ENCODE measurements at regions not wholly inside any gene's neighbourhood (a gene's known extent, or its start where the extent isn't known, plus 50 kb on each side); places are given as distances from the start of the nearest gene placed in this dataset.
"Not testable (repeated sequence)": the region's sequence is repeated elsewhere in the genome, so short reads cannot be mapped to it uniquely, and the experiment has no call there.

DNA sequence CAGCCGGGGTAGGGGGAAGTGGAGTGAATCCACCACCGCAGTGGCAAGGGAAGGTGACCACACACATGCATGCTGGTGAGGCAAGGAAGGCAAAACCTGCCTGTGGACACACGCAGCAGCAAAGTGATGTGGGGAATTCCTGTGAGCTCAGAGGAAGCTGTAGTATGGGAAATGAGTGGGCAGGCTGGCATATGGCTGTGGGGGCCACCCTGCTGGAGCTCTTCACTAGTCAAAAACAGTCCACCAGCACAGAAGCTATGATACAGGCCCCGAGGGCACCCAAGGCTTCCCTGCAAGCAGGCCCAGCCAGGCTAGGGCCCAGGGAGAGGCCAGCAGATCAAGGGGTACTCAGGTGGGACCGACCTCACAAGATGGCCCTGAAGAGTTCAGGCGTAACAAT lies 239.1 kb downstream of the CHM start:
- DNase-seq (ENCODE audit: low read depth, low spot score): no peak
- H3K27me3 Mint-ChIP-seq (ENCODE audit: low read depth): no peaks in the 10 kb centered on the region
- peaks cover 3% of the 10 kb centered on the region for H3K36me3 Mint-ChIP-seq (ENCODE audit: low read depth)
- TF ChIP-seq, protein P1, sequence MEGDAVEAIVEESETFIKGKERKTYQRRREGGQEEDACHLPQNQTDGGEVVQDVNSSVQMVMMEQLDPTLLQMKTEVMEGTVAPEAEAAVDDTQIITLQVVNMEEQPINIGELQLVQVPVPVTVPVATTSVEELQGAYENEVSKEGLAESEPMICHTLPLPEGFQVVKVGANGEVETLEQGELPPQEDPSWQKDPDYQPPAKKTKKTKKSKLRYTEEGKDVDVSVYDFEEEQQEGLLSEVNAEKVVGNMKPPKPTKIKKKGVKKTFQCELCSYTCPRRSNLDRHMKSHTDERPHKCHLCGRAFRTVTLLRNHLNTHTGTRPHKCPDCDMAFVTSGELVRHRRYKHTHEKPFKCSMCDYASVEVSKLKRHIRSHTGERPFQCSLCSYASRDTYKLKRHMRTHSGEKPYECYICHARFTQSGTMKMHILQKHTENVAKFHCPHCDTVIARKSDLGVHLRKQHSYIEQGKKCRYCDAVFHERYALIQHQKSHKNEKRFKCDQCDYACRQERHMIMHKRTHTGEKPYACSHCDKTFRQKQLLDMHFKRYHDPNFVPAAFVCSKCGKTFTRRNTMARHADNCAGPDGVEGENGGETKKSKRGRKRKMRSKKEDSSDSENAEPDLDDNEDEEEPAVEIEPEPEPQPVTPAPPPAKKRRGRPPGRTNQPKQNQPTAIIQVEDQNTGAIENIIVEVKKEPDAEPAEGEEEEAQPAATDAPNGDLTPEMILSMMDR (conservative IDR thresholded peaks at IDR 0.05): no peak
- no peaks in the 10 kb centered on the region for H3K4me1 Mint-ChIP-seq
- no peak overlapping the region for H3K4me3 Mint-ChIP-seq
- no peak overlapping the region for H3K27ac Mint-ChIP-seq (ENCODE audit: unreplicated experiment)
- H3K9me3 Mint-ChIP-seq: peaks cover 18% of the 10 kb centered on the region

DNA sequence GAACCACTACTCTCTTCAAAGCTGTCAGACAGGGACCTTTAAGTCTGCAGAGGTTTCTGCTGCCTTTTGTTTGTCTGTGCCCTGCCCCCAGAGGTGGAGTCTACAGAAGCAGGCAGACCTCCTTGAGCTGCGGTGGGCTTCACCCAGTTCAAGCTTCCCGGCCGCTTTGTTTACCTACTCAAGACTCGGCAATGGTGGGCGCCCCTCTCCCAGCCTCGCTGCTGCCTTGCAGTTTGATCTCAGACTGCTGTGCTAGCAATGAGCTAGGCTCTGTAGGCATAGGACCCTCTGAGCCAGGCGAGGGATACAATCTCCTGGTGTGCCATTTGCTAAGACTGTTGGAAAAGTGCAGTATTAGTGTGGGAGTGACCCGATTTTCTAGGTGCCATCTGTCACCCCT lies 275.0 kb downstream of the CHM start:
- not testable (repeated sequence) for H3K36me3 Mint-ChIP-seq (ENCODE audit: low read depth); H3K4me3 Mint-ChIP-seq; H3K27ac Mint-ChIP-seq (ENCODE audit: unreplicated experiment); H3K4me1 Mint-ChIP-seq; DNase-seq (ENCODE audit: low read depth, low spot score); H3K27me3 Mint-ChIP-seq (ENCODE audit: low read depth)
- H3K9me3 Mint-ChIP-seq: peaks cover 11% of the 10 kb centered on the region

DNA sequence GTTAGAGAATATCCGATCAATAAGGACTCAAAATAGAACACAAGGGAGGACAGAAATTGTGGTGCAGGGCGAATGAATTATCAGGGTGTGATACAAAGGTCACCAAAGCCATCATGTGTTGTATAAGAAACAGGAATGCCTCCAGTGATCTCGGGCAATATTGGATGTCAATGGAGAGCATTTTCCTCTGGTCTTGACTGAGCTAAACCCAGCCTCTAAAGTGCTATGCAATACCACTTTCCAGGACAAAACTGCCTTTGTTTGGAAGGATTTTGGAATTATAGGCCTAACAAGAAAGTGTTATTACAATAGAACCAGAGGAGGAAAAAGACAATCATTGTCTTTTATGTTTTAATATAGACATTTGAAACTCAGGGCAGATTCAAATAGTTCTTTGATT lies 281.7 kb downstream of the CHM start:
- H3K4me1 Mint-ChIP-seq: no peaks in the 10 kb centered on the region
- TF ChIP-seq, protein P1 (conservative IDR thresholded peaks at IDR 0.05): no peak

DNA sequence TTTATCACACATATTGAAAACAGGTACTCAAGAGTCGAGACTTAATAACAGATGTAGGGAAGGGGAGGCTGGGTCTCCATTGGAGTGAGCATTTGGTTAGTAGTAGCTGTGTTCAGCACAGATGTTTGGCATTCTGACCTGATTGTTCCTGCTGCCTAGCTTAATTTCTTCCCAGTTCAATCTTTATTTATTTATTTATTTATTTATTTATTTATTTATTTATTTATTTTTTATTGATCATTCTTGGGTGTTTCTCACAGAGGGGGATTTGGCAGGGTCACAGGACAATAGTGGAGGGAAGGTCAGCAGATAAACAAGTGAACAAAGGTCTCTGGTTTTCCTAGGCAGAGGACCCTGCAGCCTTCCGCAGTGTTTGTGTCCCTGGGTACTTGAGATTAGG lies 324.3 kb downstream of the CHM start:
- not testable (repeated sequence) for H3K4me1 Mint-ChIP-seq; H3K27me3 Mint-ChIP-seq (ENCODE audit: low read depth); H3K36me3 Mint-ChIP-seq (ENCODE audit: low read depth); DNase-seq (ENCODE audit: low read depth, low spot score); H3K4me3 Mint-ChIP-seq; H3K27ac Mint-ChIP-seq (ENCODE audit: unreplicated experiment)
- peaks cover 20% of the 10 kb centered on the region for H3K9me3 Mint-ChIP-seq

More for the DNA sequence above, 281.7 kb downstream of the CHM start:
- no peaks in the 10 kb centered on the region for H3K27me3 Mint-ChIP-seq (ENCODE audit: low read depth)
- no peak for DNase-seq (ENCODE audit: low read depth, low spot score)
- H3K4me3 Mint-ChIP-seq: no peak overlapping the region
- no peak overlapping the region for H3K27ac Mint-ChIP-seq (ENCODE audit: unreplicated experiment)
- peaks cover 2% of the 10 kb centered on the region for H3K36me3 Mint-ChIP-seq (ENCODE audit: low read depth)
- peaks cover 2% of the 10 kb centered on the region for H3K9me3 Mint-ChIP-seq

DNA sequence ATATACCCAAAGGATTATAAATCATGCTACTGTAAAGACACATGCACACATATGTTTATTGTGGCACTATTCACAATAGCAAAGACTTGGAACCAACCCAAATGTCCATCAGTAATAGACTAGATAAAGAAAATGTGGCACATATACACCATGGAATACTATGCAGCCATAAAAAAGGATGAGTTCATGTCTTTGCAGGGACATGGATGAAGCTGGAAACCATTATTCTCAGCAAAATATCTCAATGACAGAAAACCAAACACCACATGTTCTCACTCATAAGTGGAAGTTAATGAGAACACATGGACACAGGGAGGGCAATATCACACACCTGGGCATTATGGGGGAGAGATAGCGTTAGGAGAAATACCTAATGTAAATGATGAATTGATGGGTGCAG lies 323.8 kb upstream of the POF1B start:
- not testable (repeated sequence) for H3K4me3 Mint-ChIP-seq; H3K27ac Mint-ChIP-seq (ENCODE audit: unreplicated experiment); H3K36me3 Mint-ChIP-seq (ENCODE audit: low read depth); DNase-seq (ENCODE audit: low read depth, low spot score); H3K27me3 Mint-ChIP-seq (ENCODE audit: low read depth); H3K4me1 Mint-ChIP-seq
- H3K9me3 Mint-ChIP-seq: peaks cover 11% of the 10 kb centered on the region

DNA sequence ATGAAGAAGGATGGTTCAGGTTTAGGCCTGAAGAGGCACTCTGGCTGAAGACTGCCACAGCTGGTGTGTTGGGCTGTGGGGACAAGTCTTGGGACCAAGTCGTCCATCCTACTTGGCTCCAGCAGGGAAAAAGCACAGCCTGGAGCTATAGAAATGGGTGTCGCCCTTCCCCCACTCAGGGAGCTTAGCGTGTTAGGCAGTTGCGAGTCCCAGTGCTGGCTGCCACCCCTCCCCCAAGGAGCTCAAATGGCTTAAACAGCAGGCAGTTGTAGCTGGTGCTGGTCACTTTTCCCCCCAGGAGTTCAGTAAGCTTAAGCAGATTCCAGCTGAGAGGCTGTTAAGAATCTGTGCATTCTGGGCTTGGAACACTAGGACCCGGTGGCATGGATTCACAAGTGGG lies 319.5 kb upstream of the POF1B start:
- H3K27me3 Mint-ChIP-seq (ENCODE audit: low read depth): no peaks in the 10 kb centered on the region
- H3K9me3 Mint-ChIP-seq: peaks cover 12% of the 10 kb centered on the region
- H3K36me3 Mint-ChIP-seq (ENCODE audit: low read depth): no peaks in the 10 kb centered on the region
- H3K4me1 Mint-ChIP-seq: no peaks in the 10 kb centered on the region
- no peak for DNase-seq (ENCODE audit: low read depth, low spot score)
- TF ChIP-seq, protein P1 (conservative IDR thresholded peaks at IDR 0.05): no peak
- H3K4me3 Mint-ChIP-seq: no peak overlapping the region
- H3K27ac Mint-ChIP-seq (ENCODE audit: unreplicated experiment): no peak overlapping the region

DNA sequence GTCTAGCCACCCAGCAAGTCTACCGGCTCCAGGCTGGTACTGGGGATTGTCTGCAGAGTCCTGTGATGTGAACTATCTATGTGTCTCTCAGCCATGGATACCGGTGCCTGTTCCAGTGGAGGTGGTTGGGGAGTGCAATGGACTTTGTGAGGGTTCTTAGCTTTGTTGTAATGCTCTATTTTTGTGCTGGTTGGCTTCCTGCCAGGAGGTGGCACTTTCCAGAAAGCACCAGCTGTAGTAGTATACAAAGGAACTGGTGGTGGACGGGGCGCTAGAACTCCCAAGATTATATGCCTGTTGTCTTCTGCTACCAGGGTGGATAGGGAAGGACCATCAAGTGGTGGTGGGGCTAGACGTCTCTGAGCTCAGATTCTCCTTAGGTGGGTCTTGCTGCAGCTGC lies 306.4 kb upstream of the POF1B start:
- DNase-seq (ENCODE audit: low read depth, low spot score): no peak
- H3K9me3 Mint-ChIP-seq: peaks cover 13% of the 10 kb centered on the region
- H3K27ac Mint-ChIP-seq (ENCODE audit: unreplicated experiment): no peak overlapping the region
- H3K27me3 Mint-ChIP-seq (ENCODE audit: low read depth): no peaks in the 10 kb centered on the region
- no peaks in the 10 kb centered on the region for H3K4me1 Mint-ChIP-seq
- TF ChIP-seq, protein P1 (conservative IDR thresholded peaks at IDR 0.05): no peak
- no peak overlapping the region for H3K4me3 Mint-ChIP-seq
- H3K36me3 Mint-ChIP-seq (ENCODE audit: low read depth): peaks cover 3% of the 10 kb centered on the region

All from neural crest cell (in vitro differentiated cells).